ENCODE measurements at regions not wholly inside any gene's neighbourhood (a gene's known extent, or its start where the extent isn't known, plus 50 kb on each side); places are given as distances from the start of the nearest gene placed in this dataset.

GRCh38 chr4:147192679-147193078, 247.0 kb upstream of the TTC29 start:
- Histone ChIP-seq H3K36me3 (ENCODE audit: control insufficient read depth in 2 of 2, insufficient read depth in 1 of 2, low read length in 2 of 2) (no peaks in the 10 kb centered on the region), H3K27ac (ENCODE audit: extremely low read depth, low read depth, low read length) (no peak overlapping the region), H3K4me3 (ENCODE audit: low read depth, low read length) (no peak overlapping the region), H3K4me1 (ENCODE audit: control insufficient read depth, insufficient read depth, low read length) (no peaks in the 10 kb centered on the region), H3K9me3 (ENCODE audit: control insufficient read depth, insufficient read depth, low read depth, low read length) (no peaks in the 10 kb centered on the region)
- ChIA-PET CTCF (no interaction called here), POLR2A (no interaction called here)
- TF ChIP-seq KLF8 (tag by site-specific recombination; IDR thresholded peaks at IDR 0.05), result no peak
- no peak for TF ChIP-seq ZFP3 (tag by site-specific recombination; IDR thresholded peaks at IDR 0.05; ENCODE audit: low read depth)
- TF ChIP-seq INSM2 (tag by site-specific recombination; IDR thresholded peaks at IDR 0.05), result no peak
- no peak for TF ChIP-seq ZNF202 (tag by site-specific recombination; IDR thresholded peaks at IDR 0.05; ENCODE audit: borderline replicate concordance)
- no peak for TF ChIP-seq ZNF510 (tag by site-specific recombination; IDR thresholded peaks at IDR 0.05; ENCODE audit: insufficient replicate concordance)
- no peak for TF ChIP-seq YY2 (tag by site-specific recombination; IDR thresholded peaks at IDR 0.05)
- no peak for TF ChIP-seq ZNF48 (tag by site-specific recombination; IDR thresholded peaks at IDR 0.05)
- TF ChIP-seq, protein P1, sequence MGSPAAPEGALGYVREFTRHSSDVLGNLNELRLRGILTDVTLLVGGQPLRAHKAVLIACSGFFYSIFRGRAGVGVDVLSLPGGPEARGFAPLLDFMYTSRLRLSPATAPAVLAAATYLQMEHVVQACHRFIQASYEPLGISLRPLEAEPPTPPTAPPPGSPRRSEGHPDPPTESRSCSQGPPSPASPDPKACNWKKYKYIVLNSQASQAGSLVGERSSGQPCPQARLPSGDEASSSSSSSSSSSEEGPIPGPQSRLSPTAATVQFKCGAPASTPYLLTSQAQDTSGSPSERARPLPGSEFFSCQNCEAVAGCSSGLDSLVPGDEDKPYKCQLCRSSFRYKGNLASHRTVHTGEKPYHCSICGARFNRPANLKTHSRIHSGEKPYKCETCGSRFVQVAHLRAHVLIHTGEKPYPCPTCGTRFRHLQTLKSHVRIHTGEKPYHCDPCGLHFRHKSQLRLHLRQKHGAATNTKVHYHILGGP (tag by site-specific recombination; IDR thresholded peaks at IDR 0.05), result no peak
- TF ChIP-seq ZNF274 (IDR thresholded peaks at IDR 0.05; ENCODE audit: low read length), result no peak
- no peak for TF ChIP-seq ZNF274 (tag by site-specific recombination; IDR thresholded peaks at IDR 0.05; ENCODE audit: borderline replicate concordance)
- TF ChIP-seq HOXC10 (CRISPR knock-in tag; IDR thresholded peaks at IDR 0.05), result no peak
- no peak for TF ChIP-seq ZNF777 (tag by site-specific recombination; IDR thresholded peaks at IDR 0.05; ENCODE audit: borderline replicate concordance)
- no peak for TF ChIP-seq SCRT2 (tag by site-specific recombination; IDR thresholded peaks at IDR 0.05)
- TF ChIP-seq, protein P2, sequence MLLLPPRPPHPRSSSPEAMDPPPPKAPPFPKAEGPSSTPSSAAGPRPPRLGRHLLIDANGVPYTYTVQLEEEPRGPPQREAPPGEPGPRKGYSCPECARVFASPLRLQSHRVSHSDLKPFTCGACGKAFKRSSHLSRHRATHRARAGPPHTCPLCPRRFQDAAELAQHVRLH (tag by site-specific recombination; IDR thresholded peaks at IDR 0.05), result no peak
- TF ChIP-seq ZNF626 (tag by site-specific recombination; IDR thresholded peaks at IDR 0.05), result no peak
- TF ChIP-seq OSR2 (tag by site-specific recombination; IDR thresholded peaks at IDR 0.05), result no peak
- no peak for TF ChIP-seq GLIS2 (tag by site-specific recombination; IDR thresholded peaks at IDR 0.05)
- TF ChIP-seq ZNF792 (tag by site-specific recombination; IDR thresholded peaks at IDR 0.05), result no peak
- TF ChIP-seq, protein P3, sequence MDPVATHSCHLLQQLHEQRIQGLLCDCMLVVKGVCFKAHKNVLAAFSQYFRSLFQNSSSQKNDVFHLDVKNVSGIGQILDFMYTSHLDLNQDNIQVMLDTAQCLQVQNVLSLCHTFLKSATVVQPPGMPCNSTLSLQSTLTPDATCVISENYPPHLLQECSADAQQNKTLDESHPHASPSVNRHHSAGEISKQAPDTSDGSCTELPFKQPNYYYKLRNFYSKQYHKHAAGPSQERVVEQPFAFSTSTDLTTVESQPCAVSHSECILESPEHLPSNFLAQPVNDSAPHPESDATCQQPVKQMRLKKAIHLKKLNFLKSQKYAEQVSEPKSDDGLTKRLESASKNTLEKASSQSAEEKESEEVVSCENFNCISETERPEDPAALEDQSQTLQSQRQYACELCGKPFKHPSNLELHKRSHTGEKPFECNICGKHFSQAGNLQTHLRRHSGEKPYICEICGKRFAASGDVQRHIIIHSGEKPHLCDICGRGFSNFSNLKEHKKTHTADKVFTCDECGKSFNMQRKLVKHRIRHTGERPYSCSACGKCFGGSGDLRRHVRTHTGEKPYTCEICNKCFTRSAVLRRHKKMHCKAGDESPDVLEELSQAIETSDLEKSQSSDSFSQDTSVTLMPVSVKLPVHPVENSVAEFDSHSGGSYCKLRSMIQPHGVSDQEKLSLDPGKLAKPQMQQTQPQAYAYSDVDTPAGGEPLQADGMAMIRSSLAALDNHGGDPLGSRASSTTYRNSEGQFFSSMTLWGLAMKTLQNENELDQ (tag by site-specific recombination; IDR thresholded peaks at IDR 0.05; ENCODE audit: low read depth), result no peak
- no peak for TF ChIP-seq ZNF830 (tag by site-specific recombination; IDR thresholded peaks at IDR 0.05; ENCODE audit: low read depth)
- no peak for TF ChIP-seq ZNF707 (tag by site-specific recombination; IDR thresholded peaks at IDR 0.05)

GRCh38 chr4:147194114-147194513, 248.4 kb upstream of the TTC29 start:
- POLR2A ChIA-PET, result no interaction called here
- CTCF ChIA-PET, result no interaction called here
- no peak overlapping the region for H3K4me3 ChIP-seq (ENCODE audit: low read depth, low read length)
- H3K4me1 ChIP-seq (ENCODE audit: control insufficient read depth, insufficient read depth, low read length), result no peaks in the 10 kb centered on the region
- H3K9me3 ChIP-seq (ENCODE audit: control insufficient read depth, insufficient read depth, low read depth, low read length), result no peaks in the 10 kb centered on the region
- H3K36me3 ChIP-seq (ENCODE audit: control insufficient read depth in 2 of 2, insufficient read depth in 1 of 2, low read length in 2 of 2), result no peaks in the 10 kb centered on the region
- H3K27ac ChIP-seq (ENCODE audit: extremely low read depth, low read depth, low read length), result no peak overlapping the region
- TF ChIP-seq ZNF701 (tag by site-specific recombination; IDR thresholded peaks at IDR 0.05), result no peak
- TF ChIP-seq ZNF510 (tag by site-specific recombination; IDR thresholded peaks at IDR 0.05; ENCODE audit: insufficient replicate concordance), result no peak
- no peak for TF ChIP-seq YY2 (tag by site-specific recombination; IDR thresholded peaks at IDR 0.05)
- no peak for TF ChIP-seq ZNF140 (tag by site-specific recombination; IDR thresholded peaks at IDR 0.05)
- TF ChIP-seq ZNF214 (tag by site-specific recombination; IDR thresholded peaks at IDR 0.05; ENCODE audit: borderline replicate concordance), result no peak
- no peak for TF ChIP-seq ZNF311 (tag by site-specific recombination; IDR thresholded peaks at IDR 0.05; ENCODE audit: borderline replicate concordance)
- no peak for TF ChIP-seq ZNF146 (tag by site-specific recombination; IDR thresholded peaks at IDR 0.05)
- TF ChIP-seq, protein P4, sequence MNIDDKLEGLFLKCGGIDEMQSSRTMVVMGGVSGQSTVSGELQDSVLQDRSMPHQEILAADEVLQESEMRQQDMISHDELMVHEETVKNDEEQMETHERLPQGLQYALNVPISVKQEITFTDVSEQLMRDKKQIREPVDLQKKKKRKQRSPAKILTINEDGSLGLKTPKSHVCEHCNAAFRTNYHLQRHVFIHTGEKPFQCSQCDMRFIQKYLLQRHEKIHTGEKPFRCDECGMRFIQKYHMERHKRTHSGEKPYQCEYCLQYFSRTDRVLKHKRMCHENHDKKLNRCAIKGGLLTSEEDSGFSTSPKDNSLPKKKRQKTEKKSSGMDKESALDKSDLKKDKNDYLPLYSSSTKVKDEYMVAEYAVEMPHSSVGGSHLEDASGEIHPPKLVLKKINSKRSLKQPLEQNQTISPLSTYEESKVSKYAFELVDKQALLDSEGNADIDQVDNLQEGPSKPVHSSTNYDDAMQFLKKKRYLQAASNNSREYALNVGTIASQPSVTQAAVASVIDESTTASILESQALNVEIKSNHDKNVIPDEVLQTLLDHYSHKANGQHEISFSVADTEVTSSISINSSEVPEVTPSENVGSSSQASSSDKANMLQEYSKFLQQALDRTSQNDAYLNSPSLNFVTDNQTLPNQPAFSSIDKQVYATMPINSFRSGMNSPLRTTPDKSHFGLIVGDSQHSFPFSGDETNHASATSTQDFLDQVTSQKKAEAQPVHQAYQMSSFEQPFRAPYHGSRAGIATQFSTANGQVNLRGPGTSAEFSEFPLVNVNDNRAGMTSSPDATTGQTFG (tag by site-specific recombination; IDR thresholded peaks at IDR 0.05; ENCODE audit: borderline replicate concordance), result no peak

Data from HEK293 (cell line).